Choroid plexus epithelial cell (primary cell): ENCODE measurements at regions not wholly inside any gene's neighbourhood (a gene's known extent, or its start where the extent isn't known, plus 50 kb on each side); places are given as distances from the start of the nearest gene placed in this dataset.

Experiments used
- DNase-seq: peaks from one replicate; pipeline ENCODE4 v3.0.0-alpha.2; 2010; ENCODE audit warnings: low read depth
- H3K4me3 ChIP-seq: 2 replicates; pipeline ENCODE4 v1.5.1; 2011; ENCODE audit warnings: low read depth, mild to moderate bottlenecking, control low read depth, low read length, moderate library complexity
- CTCF ChIP-seq: conservative IDR thresholded peaks from 2 replicates; pipeline ENCODE4 v1.5.1; 2011; ENCODE audit warnings: low read depth, mild to moderate bottlenecking, control low read depth, inconsistent platforms, low read length, moderate library complexity

GRCh38 chr1:218845589-218845988, 328.1 kb upstream of the LYPLAL1 start:
- H3K4me3 ChIP-seq = no peak overlapping the region
- no peak for DNase-seq
- TF ChIP-seq CTCF = no peak

- no peak for DNase-seq
- no peak for TF ChIP-seq CTCF
- no peak overlapping the region for H3K4me3 ChIP-seq
Measured at GRCh38 chr1:218846181-218846580, 327.5 kb upstream of the LYPLAL1 start.

DNA sequence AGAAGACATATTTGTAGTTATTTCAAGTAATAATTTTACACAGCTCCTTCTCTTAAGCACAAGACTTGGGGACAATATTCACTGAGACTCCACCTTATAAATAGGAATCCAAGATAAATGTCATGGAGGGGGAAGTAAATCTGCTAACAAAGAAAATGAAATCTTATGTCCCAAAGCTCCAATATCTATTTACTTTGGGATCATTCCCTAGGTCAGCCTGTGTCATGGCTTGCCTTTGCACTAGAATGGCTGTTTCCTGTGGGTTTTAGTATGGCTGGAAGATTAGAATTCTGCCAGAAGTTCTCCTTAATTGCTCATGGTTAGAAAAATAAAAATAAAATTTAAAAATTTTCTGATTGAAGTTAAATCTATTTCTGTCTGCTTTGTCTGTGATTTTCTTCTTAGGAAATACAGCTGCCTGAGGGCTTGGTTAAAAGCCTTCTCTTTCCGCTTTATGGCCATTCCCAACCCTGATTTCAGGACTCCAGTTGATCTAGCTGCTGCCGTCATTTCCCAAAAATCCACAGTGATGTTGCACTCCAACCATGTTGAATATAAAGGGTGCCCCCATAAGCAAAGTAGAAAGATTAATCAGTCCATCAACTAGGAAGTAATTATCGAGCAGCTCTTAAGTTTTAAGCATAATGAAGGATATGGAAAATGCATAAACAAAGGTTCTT, 326.4 kb upstream of the LYPLAL1 start:
- no peak for TF ChIP-seq CTCF
- H3K4me3 ChIP-seq = no peak overlapping the region
- no peak for DNase-seq

DNA sequence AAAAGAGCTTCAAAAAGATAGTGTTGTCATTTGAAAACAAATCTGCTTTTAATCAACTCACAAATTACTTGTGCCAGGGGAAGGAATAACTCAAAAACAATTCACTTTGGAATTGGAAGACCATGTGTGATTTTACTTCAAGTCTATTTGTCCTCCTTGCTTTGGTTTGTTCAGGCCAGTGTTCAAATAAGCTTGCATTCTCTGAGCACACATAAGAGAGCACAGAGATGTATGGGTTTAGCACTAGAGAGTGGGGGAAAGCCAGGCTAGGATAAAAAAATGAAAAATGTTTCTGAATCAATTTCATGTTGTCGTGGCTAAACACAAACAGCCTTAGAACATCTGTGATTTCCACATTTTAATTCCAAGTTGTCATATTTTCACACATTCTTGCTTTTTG, 325.7 kb upstream of the LYPLAL1 start:
- no peak for TF ChIP-seq CTCF
- no peak overlapping the region for H3K4me3 ChIP-seq
- DNase-seq = no peak

- TF ChIP-seq CTCF = no peak
- peak; percentile 61 for DNase-seq
Measured at GRCh38 chr1:218850367-218850766, 323.3 kb upstream of the LYPLAL1 start.

DNA sequence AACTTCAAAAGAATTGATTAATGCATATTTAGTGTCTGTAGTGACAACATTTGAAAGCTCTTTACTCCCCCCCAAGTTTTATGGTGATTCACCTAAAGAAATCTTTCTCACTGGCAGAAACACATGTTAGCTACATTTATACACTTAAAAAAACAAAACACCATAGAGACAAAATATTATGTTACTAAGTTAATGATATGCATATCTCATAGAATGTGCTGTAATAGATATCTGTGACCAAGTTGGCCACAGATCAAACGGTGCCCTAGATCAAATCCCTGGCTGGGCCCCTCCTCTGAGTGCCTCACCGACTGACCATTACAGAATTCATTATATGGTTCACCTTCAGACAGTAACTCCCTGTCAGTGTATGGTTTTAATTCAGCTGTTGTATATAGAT, 322.1 kb upstream of the LYPLAL1 start:
- DNase-seq = peak; percentile 50
- no peak overlapping the region for H3K4me3 ChIP-seq
- TF ChIP-seq CTCF = no peak

More at GRCh38 chr1:218850367-218850766, 323.3 kb upstream of the LYPLAL1 start:
- H3K4me3 ChIP-seq = no peak overlapping the region

- TF ChIP-seq CTCF = no peak
- DNase-seq = no peak
Measured at GRCh38 chr1:218852527-218852926, 321.2 kb upstream of the LYPLAL1 start.

More at GRCh38 chr1:218852527-218852926, 321.2 kb upstream of the LYPLAL1 start:
- no peak overlapping the region for H3K4me3 ChIP-seq
